HCT116 (cell line): ENCODE measurements at regions not wholly inside any gene's neighbourhood (a gene's known extent, or its start where the extent isn't known, plus 50 kb on each side); places are given as distances from the start of the nearest gene placed in this dataset.

Source experiments
- ATAC-seq: fragments of 200-7000 bp; cut with Tn5 transposase; 2 replicates; pipeline ENCODE4 v1.9.1; 2020; ENCODE audit warnings: mild to moderate bottlenecking, moderate library complexity
- BruUV-seq: library from RNA; stranded (reverse); fragments of 400-500 nt; replicated peaks from 2 replicates; lab custom pipeline; 2021; lab: Mats Ljungman, UMichigan
- CTCF ChIA-PET: fragments of 300-600 bp; sonication (Branson Sonifier 250); formaldehyde crosslinking; loops from one replicate; lab custom pipeline; 2021; ENCODE audit warnings: antibody characterized with exemption; lab: Charles Lee
- POLR2A ChIA-PET: fragments of 300-600, 350-600 bp; sonication (Branson Sonifier 250); formaldehyde crosslinking; loops from one replicate; lab custom pipeline; 2021; ENCODE audit warnings: antibody characterized with exemption; lab: Charles Lee
- RAD21 ChIA-PET, 2 experiments: fragments of 300-600 bp; sonication (Branson Sonifier 250); formaldehyde crosslinking; loops; one replicate each; lab custom pipeline; 2023; ENCODE audit warnings: low total read pairs in 2 of 2; ENCODE audit not compliant: uncharacterized antibody in 2 of 2, unreplicated experiment in 2 of 2, low non-redundant PET in 1 of 2; lab: Charles Lee
- DNase-seq: peaks from one replicate; pipeline ENCODE4 v3.0.0-alpha.2; 2010; ENCODE audit warnings: low read depth, low spot score
- H2AFZ ChIP-seq: fragments of 200-600 bp; shearing (Covaris generic), sonication (generic); 2 replicates; pipeline ENCODE4 v1.6.1; 2017; ENCODE audit warnings: low read depth, mixed run types, mixed read lengths, antibody characterized with exemption, low read length; ENCODE audit not compliant: poor library complexity, severe bottlenecking
- H3K27ac ChIP-seq: 2 replicates; pipeline ENCODE4 v1.5.1; 2012; ENCODE audit warnings: low read depth, low read length
- H3K27me3 ChIP-seq: fragments of 200-600 bp; sonication (generic); 2 replicates; pipeline ENCODE4 v1.6.1; 2016; ENCODE audit warnings: mixed run types, low read length, mixed read lengths; ENCODE audit not compliant: insufficient read depth
- H3K36me3 ChIP-seq, 2 experiments: fragments of 200-500 bp in 1 of 2; fragments of 200-600 bp in 1 of 2; sonication (Bioruptor generic) in 1 of 2; sonication (generic) in 1 of 2; 2 replicates each; pipeline versions ENCODE4 v1.5.1 to v1.6.1; 2014 to 2016; ENCODE audit warnings: low read length in 2 of 2, inconsistent platforms in 1 of 2, mixed read lengths in 1 of 2, mixed run types in 1 of 2; ENCODE audit not compliant: insufficient read depth in 2 of 2, control insufficient read depth in 1 of 2
- H3K4me1 ChIP-seq, 2 experiments: fragments of 200-600 bp in 1 of 2; sonication (generic) in 1 of 2; 2 replicates each; pipeline versions ENCODE4 v1.5.1 to v1.6.1; 2012 to 2017; ENCODE audit warnings: low read length in 2 of 2, inconsistent platforms in 1 of 2, mild to moderate bottlenecking in 1 of 2, mixed read lengths in 1 of 2, mixed run types in 1 of 2, moderate library complexity in 1 of 2; ENCODE audit not compliant: insufficient read depth in 2 of 2, control insufficient read depth in 1 of 2
- H3K4me2 ChIP-seq: fragments of 200-600 bp; sonication (generic); 2 replicates; pipeline ENCODE4 v1.6.1; 2017; ENCODE audit warnings: mixed run types, low read length, mixed read lengths
- H3K4me3 ChIP-seq, 2 experiments: fragments of 200-600 bp in 1 of 2; sonication (generic) in 1 of 2; replicated peaks in 1 of 2; 2 replicates each; pipeline ENCODE4 v1.5.1; 2011 to 2016; ENCODE audit warnings: low read length in 2 of 2, control low read depth in 1 of 2, low read depth in 1 of 2, mild to moderate bottlenecking in 1 of 2, mixed read lengths in 1 of 2, mixed run types in 1 of 2
- H3K79me2 ChIP-seq: fragments of 200-600 bp; sonication (generic); 2 replicates; pipeline ENCODE4 v1.6.1; 2017; ENCODE audit warnings: mild to moderate bottlenecking, mixed run types, low read length, moderate library complexity, mixed read lengths; ENCODE audit not compliant: insufficient read depth
- H3K9ac ChIP-seq: fragments of 200-600 bp; sonication (generic); 2 replicates; pipeline ENCODE4 v1.6.1; 2016; ENCODE audit warnings: low read length, mixed read lengths
- H3K9me2 ChIP-seq: fragments of 200-600 bp; sonication (generic), shearing (Covaris generic); 2 replicates; pipeline ENCODE4 v1.6.1; 2017; ENCODE audit warnings: mixed run types, mild to moderate bottlenecking, moderate library complexity; ENCODE audit not compliant: insufficient read depth
- H3K9me3 ChIP-seq, 2 experiments: fragments of 200-500 bp in 1 of 2; fragments of 200-600 bp in 1 of 2; sonication (Bioruptor generic) in 1 of 2; sonication (generic) in 1 of 2; 2 replicates each; pipeline ENCODE4 v1.6.1; 2014 to 2017; ENCODE audit warnings: low read length in 2 of 2, mixed read lengths in 2 of 2, inconsistent platforms in 1 of 2, low read depth in 1 of 2, mild to moderate bottlenecking in 1 of 2, mixed run types in 1 of 2, moderate library complexity in 1 of 2; ENCODE audit not compliant: control insufficient read depth in 1 of 2, insufficient read depth in 1 of 2
- H4K20me1 ChIP-seq: fragments of 200-600 bp; sonication (generic), shearing (Covaris generic); 2 replicates; pipeline ENCODE4 v1.6.1; 2017; ENCODE audit warnings: mixed run types, mild to moderate bottlenecking, moderate library complexity; ENCODE audit not compliant: insufficient read depth
- ATF3 ChIP-seq: IDR thresholded peaks from 2 replicates; pipeline ENCODE4 v1.6.1; 2012
- CEBPB ChIP-seq: IDR thresholded peaks from 2 replicates; pipeline ENCODE4 v1.6.1; 2012; ENCODE audit warnings: low read depth
- CTCF ChIP-seq, 3 experiments: fragments of 200-600 bp in 1 of 3; sonication (generic) in 1 of 3; IDR thresholded peaks in 2 of 3; conservative IDR thresholded peaks in 1 of 3; 2 replicates each; pipeline ENCODE4 v1.5.1; 2012 to 2017; ENCODE audit warnings: low read depth in 2 of 3, low read length in 2 of 3, antibody characterized with exemption in 1 of 3, borderline replicate concordance in 1 of 3, control low read depth in 1 of 3, mild to moderate bottlenecking in 1 of 3, mixed read lengths in 1 of 3, mixed run types in 1 of 3, moderate library complexity in 1 of 3; ENCODE audit not compliant: insufficient read depth in 1 of 3
- EGR1 ChIP-seq: IDR thresholded peaks from 2 replicates; pipeline ENCODE4 v1.6.1; 2012; ENCODE audit warnings: low read depth
- ELF1 ChIP-seq: IDR thresholded peaks from 2 replicates; pipeline ENCODE4 v1.6.1; 2012; ENCODE audit warnings: low read depth, borderline replicate concordance
- EZH2 ChIP-seq: fragments of 200-600 bp; sonication (generic); IDR thresholded peaks from 2 replicates; pipeline ENCODE4 v1.6.1; 2017; ENCODE audit warnings: antibody characterized with exemption, mixed run types
- REST ChIP-seq: IDR thresholded peaks from 2 replicates; pipeline ENCODE4 v1.6.1; 2012; ENCODE audit warnings: low read depth
- SIN3A ChIP-seq: IDR thresholded peaks from 2 replicates; pipeline ENCODE4 v1.6.1; 2012; ENCODE audit warnings: low read depth
- SRF ChIP-seq: IDR thresholded peaks from 2 replicates; pipeline ENCODE4 v1.6.1; 2012; ENCODE audit warnings: low read depth
- TCF7L2 ChIP-seq: IDR thresholded peaks from 2 replicates; pipeline ENCODE4 v1.7.0; 2011; ENCODE audit warnings: borderline replicate concordance, inconsistent platforms; ENCODE audit not compliant: insufficient read depth, insufficient read length; ENCODE audit errors: extremely low read depth
- YY1 ChIP-seq: IDR thresholded peaks from 2 replicates; pipeline ENCODE4 v1.6.1; 2011; ENCODE audit warnings: low read length, low read depth, moderate library complexity, mild to moderate bottlenecking; ENCODE audit not compliant: insufficient replicate concordance; ENCODE audit errors: extremely low read depth
- intact Hi-C: fragments of 100-400 bp; cut with micrococcal nuclease; formaldehyde crosslinking; loops from 2 replicates; pipeline ENCODE4 v1.10.0; 2022

- intact Hi-C loops, result no loop called here
- no peak for DNase-seq
- BruUV-seq, result no TSS peak
These were observed 71.5 kb upstream of the FBRSL1 start for GRCh38 chr12:132418393-132418925.

GRCh38 chr12:132417741-132418140 lies 72.2 kb upstream of the FBRSL1 start:
- ChIA-PET CTCF (interaction anchor here (1.2 to 1.4 kb wide), 2 partner anchors 143 to 197 kb away, joined by 3 to 4 read pairs; no protein-coding TSS in a partner anchor), RAD21 (no interaction called here), POLR2A (no interaction called here)
- Histone ChIP-seq H3K79me2 (no peaks in the 10 kb centered on the region), H3K4me1 (peaks cover 0 to 14% of the 10 kb centered on the region in 2 experiments; a peak in 2 of 4 replicates), H3K9me2 (no peaks in the 10 kb centered on the region), H3K4me2 (no peak overlapping the region), H3K4me3 (no peak overlapping the region), H3K27me3 (peaks cover 10% of the 10 kb centered on the region; the same call in 1 of the 2 replicates), H4K20me1 (no peaks in the 10 kb centered on the region), H2AFZ (no peak overlapping the region), H3K36me3 (no peaks in the 10 kb centered on the region), H3K9me3 (no peaks in the 10 kb centered on the region), H3K9ac (no peak overlapping the region), H3K27ac (no peak overlapping the region)
- no peak for DNase-seq
- intact Hi-C loops, result no loop called here
- ATAC-seq, result no peak
- BruUV-seq, result no TSS peak
- no peak for TF ChIP-seq TCF7L2
- no peak for TF ChIP-seq REST
- no peak for TF ChIP-seq ATF3
- TF ChIP-seq EGR1, result no peak
- no peak for TF ChIP-seq CEBPB
- TF ChIP-seq CTCF (IDR thresholded peaks at IDR 0.05 in 2 of 3, conservative IDR thresholded peaks at IDR 0.05 in 1 of 3; ENCODE audit: borderline replicate concordance in 1 of 3, insufficient read depth in 1 of 3, low read depth in 2 of 3, low read length in 2 of 3), result no peak
- TF ChIP-seq EZH2, result no peak
- no peak for TF ChIP-seq SRF
- TF ChIP-seq YY1, result no peak
- no peak for TF ChIP-seq SIN3A

More at GRCh38 chr12:132418393-132418925, 71.5 kb upstream of the FBRSL1 start:
- no peaks in the 10 kb centered on the region for H3K79me2 ChIP-seq
- ChIA-PET RAD21 (no interaction called here), POLR2A (interaction anchor here (0.6 kb wide), 1 partner anchor 12 kb away, joined by 3 read pairs; no protein-coding TSS in a partner anchor), CTCF (interaction anchor here (1.4 kb wide), 1 partner anchor 196 kb away, joined by 3 read pairs; no protein-coding TSS in a partner anchor)
- no peaks in the 10 kb centered on the region for H4K20me1 ChIP-seq
- no peaks in the 10 kb centered on the region for H3K9me2 ChIP-seq
- H3K4me2 ChIP-seq, result no peak overlapping the region
- no peak for ATAC-seq
- TF ChIP-seq ELF1, result no peak
- H3K4me3 ChIP-seq, result no peak overlapping the region
- H3K9me3 ChIP-seq, result no peaks in the 10 kb centered on the region
- no peak overlapping the region for H3K9ac ChIP-seq
- no peak overlapping the region for H3K27ac ChIP-seq
- H3K27me3 ChIP-seq, result peaks cover 10% of the 10 kb centered on the region; the same call in 1 of the 2 replicates
- H3K4me1 ChIP-seq, result peaks cover 0 to 14% of the 10 kb centered on the region in 2 experiments; a peak in 2 of 4 replicates
- no peak overlapping the region for H2AFZ ChIP-seq
- no peaks in the 10 kb centered on the region for H3K36me3 ChIP-seq
